ENCODE measurements at regions not wholly inside any gene's neighbourhood (a gene's known extent, or its start where the extent isn't known, plus 50 kb on each side); places are given as distances from the start of the nearest gene placed in this dataset.

DNA sequence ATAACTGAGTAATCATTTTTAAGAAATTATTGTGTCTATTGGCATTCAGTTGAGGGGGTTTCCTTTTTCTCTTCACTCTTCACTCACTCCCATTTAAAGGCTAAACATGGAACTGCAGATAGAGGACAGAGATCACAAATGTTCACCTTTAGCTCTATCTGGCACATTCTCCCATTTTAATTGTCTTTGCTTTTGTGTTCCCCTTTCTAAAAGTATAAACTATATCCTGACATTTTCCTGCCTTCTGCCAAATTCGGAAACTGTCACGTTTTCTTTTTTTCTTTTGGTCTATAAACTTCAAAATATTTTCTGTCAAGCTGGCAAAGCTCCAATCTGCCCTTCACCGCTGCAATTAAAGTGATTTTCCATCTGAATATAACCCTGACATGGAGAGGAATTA lies 219.8 kb upstream of the CDKN3 start:
- H2BK20ac ChIP-seq (ENCODE audit: low read depth, low read length): no peak overlapping the region
- H2BK120ac ChIP-seq (ENCODE audit: low read depth, low read length): no peak overlapping the region
- no peak overlapping the region for H3K27ac ChIP-seq (ENCODE audit: insufficient read depth, low read length)
- H3K9me3 ChIP-seq (ENCODE audit: control insufficient read depth, insufficient read depth, low read length): no peaks in the 10 kb centered on the region
- DNase-seq (no peak), ATAC-seq (ENCODE audit: low read depth) (no peak)
- intact Hi-C loops (cut with micrococcal nuclease) (loop anchor here (5.0 to 10.0 kb wide), 2 partner anchors 152 to 505 kb away; no protein-coding TSS in a partner anchor), dilution Hi-C loops (cut with HindIII; ENCODE audit: low sequenced_read_pairs, unreplicated experiment) (no loop called here), in situ Hi-C loops (cut with MboI; ENCODE audit: low sequenced_read_pairs) (loop anchor here (10.0 kb wide), 1 partner anchor 642 kb away; no protein-coding TSS in a partner anchor)
- no peak overlapping the region for H3K4me2 ChIP-seq (ENCODE audit: low read depth, low read length)
- no peaks in the 10 kb centered on the region for H3K79me1 ChIP-seq (ENCODE audit: low read depth in 1 of 2, low read length in 2 of 2)
- H3K4me1 ChIP-seq (ENCODE audit: control insufficient read depth, insufficient read depth, low read length): peaks cover 9% of the 10 kb centered on the region; the same call in 1 of the 2 replicates
- CTCF ChIA-PET: interaction anchor here (1.3 kb wide), 1 partner anchor 152 kb away, joined by 4 read pairs; no protein-coding TSS in a partner anchor
- no peak overlapping the region for H2AFZ ChIP-seq (replicated peaks; ENCODE audit: low read length, poor library complexity)
- H3K23ac ChIP-seq (ENCODE audit: low read depth, low read length): no peak overlapping the region
- H3K36me3 ChIP-seq (ENCODE audit: control insufficient read depth, insufficient read depth, low read length): no peaks in the 10 kb centered on the region
- no peaks in the 10 kb centered on the region; the same call in 1 of the 2 replicates for H3K9me1 ChIP-seq (ENCODE audit: insufficient read depth, low read length)
- no CpG with 5 or more reads among the region's 3 CpGs for WGBS, 2 experiments (ENCODE audit: extremely low coverage in 2 of 2, insufficient read length in 1 of 2)
- H3K18ac ChIP-seq (ENCODE audit: low read depth, low read length): no peak overlapping the region
- no peak overlapping the region for H4K5ac ChIP-seq (ENCODE audit: low read depth, low read length)
- H3K27me3 ChIP-seq (ENCODE audit: control insufficient read depth, insufficient read depth, low read length): peaks cover 8% of the 10 kb centered on the region
- no peak overlapping the region for H3K14ac ChIP-seq (replicated peaks; ENCODE audit: low read depth, low read length)
- H4K91ac ChIP-seq (ENCODE audit: insufficient read depth, low read depth, low read length): no peak overlapping the region
- no peak overlapping the region for H3K9ac ChIP-seq (ENCODE audit: low read depth, low read length)
- H2AK5ac ChIP-seq (ENCODE audit: low read depth, low read length): no peak overlapping the region
- no peak overlapping the region for H3K4ac ChIP-seq (ENCODE audit: low read depth, low read length)
- H2BK5ac ChIP-seq (ENCODE audit: low read depth, low read length, poor library complexity, severe bottlenecking): no peak overlapping the region
- H2AK9ac ChIP-seq (replicated peaks; ENCODE audit: low read depth, low read length, poor library complexity): no peak overlapping the region
- H2BK15ac ChIP-seq (ENCODE audit: low read depth, low read length): no peak overlapping the region
- POLR2A ChIA-PET (ENCODE audit: unreplicated experiment): no interaction called here
- no TSS peak for BruUV-seq (replicated peaks)
- no peak for TF ChIP-seq RFX5 (IDR thresholded peaks at IDR 0.05; ENCODE audit: low read depth, low read length)
- TF ChIP-seq NFE2L2 (IDR thresholded peaks at IDR 0.05; ENCODE audit: low read depth, low read length): no peak
- no peak for TF ChIP-seq FOS (IDR thresholded peaks at IDR 0.05; ENCODE audit: low read depth, low read length)
- no peak for TF ChIP-seq RCOR1 (IDR thresholded peaks at IDR 0.05; ENCODE audit: insufficient replicate concordance, low read length)
- TF ChIP-seq CHD1 (IDR thresholded peaks at IDR 0.05; ENCODE audit: low read depth, low read length): no peak
- no peak for TF ChIP-seq MXI1 (IDR thresholded peaks at IDR 0.05; ENCODE audit: borderline replicate concordance, low read depth, low read length)
- TF ChIP-seq RAD21 (IDR thresholded peaks at IDR 0.05; ENCODE audit: low read length): no peak
- no peak for TF ChIP-seq SMC3 (IDR thresholded peaks at IDR 0.05; ENCODE audit: low read depth, low read length)
- TF ChIP-seq, protein P1, sequence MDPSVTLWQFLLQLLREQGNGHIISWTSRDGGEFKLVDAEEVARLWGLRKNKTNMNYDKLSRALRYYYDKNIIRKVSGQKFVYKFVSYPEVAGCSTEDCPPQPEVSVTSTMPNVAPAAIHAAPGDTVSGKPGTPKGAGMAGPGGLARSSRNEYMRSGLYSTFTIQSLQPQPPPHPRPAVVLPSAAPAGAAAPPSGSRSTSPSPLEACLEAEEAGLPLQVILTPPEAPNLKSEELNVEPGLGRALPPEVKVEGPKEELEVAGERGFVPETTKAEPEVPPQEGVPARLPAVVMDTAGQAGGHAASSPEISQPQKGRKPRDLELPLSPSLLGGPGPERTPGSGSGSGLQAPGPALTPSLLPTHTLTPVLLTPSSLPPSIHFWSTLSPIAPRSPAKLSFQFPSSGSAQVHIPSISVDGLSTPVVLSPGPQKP (IDR thresholded peaks at IDR 0.05; ENCODE audit: borderline replicate concordance, low read depth, low read length): no peak
- TF ChIP-seq CEBPB (IDR thresholded peaks at IDR 0.05; ENCODE audit: low read depth, low read length): no peak
- no peak for TF ChIP-seq MAZ (IDR thresholded peaks at IDR 0.05; ENCODE audit: borderline replicate concordance, low read depth, low read length)
- no peak for TF ChIP-seq BHLHE40 (IDR thresholded peaks at IDR 0.05; ENCODE audit: low read depth, low read length)
- no peak for TF ChIP-seq MAFK (IDR thresholded peaks at IDR 0.05; ENCODE audit: low read depth, low read length)
- no peak for TF ChIP-seq CTCF (conservative IDR thresholded peaks at IDR 0.05; ENCODE audit: low read depth, low read length)
- no peak for TF ChIP-seq POLR2A (IDR thresholded peaks at IDR 0.05; ENCODE audit: low read depth, low read length)
- TF ChIP-seq USF2 (IDR thresholded peaks at IDR 0.05; ENCODE audit: low read depth, low read length): no peak
- H4K20me1 ChIP-seq (ENCODE audit: insufficient read depth, low read length): no peaks in the 10 kb centered on the region
- no peak overlapping the region for H3K4me3 ChIP-seq (ENCODE audit: insufficient read depth, low read depth, low read length)
- no peak overlapping the region for H3K56ac ChIP-seq (ENCODE audit: extremely low read depth, insufficient read depth, low read length)
- no peak overlapping the region for H4K8ac ChIP-seq (ENCODE audit: low read depth in 2 of 2, low read length in 2 of 2)
